ENCODE measurements at regions not wholly inside any gene's neighbourhood (a gene's known extent, or its start where the extent isn't known, plus 50 kb on each side); places are given as distances from the start of the nearest gene placed in this dataset.

DNA sequence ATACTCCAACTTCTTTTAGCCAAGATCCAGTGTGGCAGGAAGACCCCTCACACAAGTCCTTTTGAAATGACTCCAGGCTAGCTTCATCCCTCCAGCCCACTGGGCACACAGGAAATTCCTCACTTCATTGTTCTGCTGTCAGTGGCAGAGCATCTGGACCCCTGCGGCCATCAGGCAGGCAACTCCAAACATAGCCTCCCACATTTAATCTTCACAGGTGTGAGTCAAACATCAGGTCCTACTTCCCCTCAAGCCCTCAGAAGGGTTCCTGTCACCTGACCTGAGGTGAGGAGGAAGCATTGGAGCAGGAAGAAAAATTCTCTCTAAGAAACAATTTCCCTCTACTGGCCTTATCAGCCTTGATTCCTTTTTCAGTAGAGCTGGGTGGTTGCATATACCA, 51.1 kb upstream of the C1GALT1 start:
- TF ChIP-seq BACH2 (CRISPR knock-in tag; IDR thresholded peaks at IDR 0.05; ENCODE audit: borderline replicate concordance): no peak
- no peak for TF ChIP-seq PATZ1 (CRISPR knock-in tag; IDR thresholded peaks at IDR 0.05; ENCODE audit: borderline replicate concordance)
- no peak for TF ChIP-seq ZFP30 (CRISPR knock-in tag; IDR thresholded peaks at IDR 0.05)
- no peak for TF ChIP-seq ISL1 (CRISPR knock-in tag; IDR thresholded peaks at IDR 0.05)
- no peak for TF ChIP-seq GLIS3 (CRISPR knock-in tag; IDR thresholded peaks at IDR 0.05)
- TF ChIP-seq ZFP3 (CRISPR knock-in tag; IDR thresholded peaks at IDR 0.05): no peak
- TF ChIP-seq, protein P1, sequence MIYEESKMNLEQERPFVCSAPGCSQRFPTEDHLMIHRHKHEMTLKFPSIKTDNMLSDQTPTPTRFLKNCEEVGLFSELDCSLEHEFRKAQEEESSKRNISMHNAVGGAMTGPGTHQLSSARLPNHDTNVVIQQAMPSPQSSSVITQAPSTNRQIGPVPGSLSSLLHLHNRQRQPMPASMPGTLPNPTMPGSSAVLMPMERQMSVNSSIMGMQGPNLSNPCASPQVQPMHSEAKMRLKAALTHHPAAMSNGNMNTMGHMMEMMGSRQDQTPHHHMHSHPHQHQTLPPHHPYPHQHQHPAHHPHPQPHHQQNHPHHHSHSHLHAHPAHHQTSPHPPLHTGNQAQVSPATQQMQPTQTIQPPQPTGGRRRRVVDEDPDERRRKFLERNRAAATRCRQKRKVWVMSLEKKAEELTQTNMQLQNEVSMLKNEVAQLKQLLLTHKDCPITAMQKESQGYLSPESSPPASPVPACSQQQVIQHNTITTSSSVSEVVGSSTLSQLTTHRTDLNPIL (CRISPR knock-in tag; IDR thresholded peaks at IDR 0.05; ENCODE audit: low read depth): no peak
- TF ChIP-seq RARB (CRISPR knock-in tag; IDR thresholded peaks at IDR 0.05): no peak
- TF ChIP-seq CSRNP3 (CRISPR knock-in tag; IDR thresholded peaks at IDR 0.05): no peak
- TF ChIP-seq CSDC2 (CRISPR knock-in tag; IDR thresholded peaks at IDR 0.05): no peak
- TF ChIP-seq ESRRG (CRISPR knock-in tag; IDR thresholded peaks at IDR 0.05): no peak
- TF ChIP-seq ZC3H10 (CRISPR knock-in tag; IDR thresholded peaks at IDR 0.05): no peak
- TF ChIP-seq TCF4 (CRISPR knock-in tag; IDR thresholded peaks at IDR 0.05; ENCODE audit: borderline replicate concordance): no peak
- no peak for TF ChIP-seq OSR1 (CRISPR knock-in tag; IDR thresholded peaks at IDR 0.05)
